HFF-Myc (cell line): ENCODE measurements at regions not wholly inside any gene's neighbourhood (a gene's known extent, or its start where the extent isn't known, plus 50 kb on each side); places are given as distances from the start of the nearest gene placed in this dataset.
A peak's percentile ranks its signal among the peaks of the same experiment; 100 is the strongest.

Source experiments
- DNase-seq: peaks from one replicate; pipeline ENCODE4 v3.0.0-alpha.2; 2011; ENCODE audit warnings: low read depth; ENCODE audit errors: extremely low read depth
- H3K4me3 ChIP-seq: replicated peaks from 2 replicates; pipeline ENCODE4 v1.5.1; 2011; ENCODE audit warnings: low read depth, mild to moderate bottlenecking, control low read depth, low read length
- TF ChIP-seq, protein P1 (sequence below): IDR thresholded peaks from 2 replicates; pipeline ENCODE4 v1.5.1; 2012; ENCODE audit warnings: mild to moderate bottlenecking, low read depth, low read length, control low read depth; ENCODE audit errors: missing control alignments

DNA sequence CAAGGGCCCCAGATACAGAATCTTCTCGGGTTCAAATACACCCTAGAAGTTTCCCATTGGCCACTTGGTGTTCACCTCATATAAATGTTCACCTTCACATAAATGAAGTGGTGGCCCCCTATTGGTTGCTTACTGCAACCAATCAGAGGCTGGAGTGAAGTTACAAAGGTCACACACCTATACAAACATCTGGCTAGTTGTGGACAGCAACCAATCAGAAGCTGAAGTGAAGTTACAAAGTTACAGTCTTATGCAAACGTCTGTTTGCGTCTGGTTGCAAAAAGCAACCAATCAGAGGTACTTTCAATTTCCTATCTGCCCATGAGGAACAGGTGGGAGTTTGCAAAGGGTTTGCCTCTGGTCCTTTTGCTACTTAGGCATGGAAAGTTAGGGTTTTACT, 206.5 kb upstream of the BMP2 start:
- no peak overlapping the region for H3K4me3 ChIP-seq
- TF ChIP-seq, protein P1, sequence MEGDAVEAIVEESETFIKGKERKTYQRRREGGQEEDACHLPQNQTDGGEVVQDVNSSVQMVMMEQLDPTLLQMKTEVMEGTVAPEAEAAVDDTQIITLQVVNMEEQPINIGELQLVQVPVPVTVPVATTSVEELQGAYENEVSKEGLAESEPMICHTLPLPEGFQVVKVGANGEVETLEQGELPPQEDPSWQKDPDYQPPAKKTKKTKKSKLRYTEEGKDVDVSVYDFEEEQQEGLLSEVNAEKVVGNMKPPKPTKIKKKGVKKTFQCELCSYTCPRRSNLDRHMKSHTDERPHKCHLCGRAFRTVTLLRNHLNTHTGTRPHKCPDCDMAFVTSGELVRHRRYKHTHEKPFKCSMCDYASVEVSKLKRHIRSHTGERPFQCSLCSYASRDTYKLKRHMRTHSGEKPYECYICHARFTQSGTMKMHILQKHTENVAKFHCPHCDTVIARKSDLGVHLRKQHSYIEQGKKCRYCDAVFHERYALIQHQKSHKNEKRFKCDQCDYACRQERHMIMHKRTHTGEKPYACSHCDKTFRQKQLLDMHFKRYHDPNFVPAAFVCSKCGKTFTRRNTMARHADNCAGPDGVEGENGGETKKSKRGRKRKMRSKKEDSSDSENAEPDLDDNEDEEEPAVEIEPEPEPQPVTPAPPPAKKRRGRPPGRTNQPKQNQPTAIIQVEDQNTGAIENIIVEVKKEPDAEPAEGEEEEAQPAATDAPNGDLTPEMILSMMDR: no peak
- DNase-seq: no peak

DNA sequence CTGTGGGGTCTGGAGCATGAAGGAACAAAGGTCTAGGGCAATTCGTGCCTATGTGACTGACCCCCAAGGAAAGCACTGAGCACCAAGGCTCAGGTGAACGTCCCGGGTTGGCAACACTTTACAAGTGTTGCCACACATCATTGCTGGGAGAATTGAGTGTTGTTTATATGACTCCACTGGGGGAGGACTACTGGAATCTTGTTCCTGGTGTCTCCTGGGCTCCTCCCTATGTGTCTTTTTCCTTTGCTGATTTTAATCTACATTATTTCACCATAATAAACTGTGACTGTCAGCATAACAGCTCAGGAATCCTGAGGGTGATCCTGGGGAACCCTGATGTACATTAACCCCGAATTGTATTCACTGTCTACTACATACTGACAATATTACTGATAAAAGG, 207.7 kb upstream of the BMP2 start:
- TF ChIP-seq, protein P1: no peak
- DNase-seq: no peak
- no peak overlapping the region for H3K4me3 ChIP-seq

DNA sequence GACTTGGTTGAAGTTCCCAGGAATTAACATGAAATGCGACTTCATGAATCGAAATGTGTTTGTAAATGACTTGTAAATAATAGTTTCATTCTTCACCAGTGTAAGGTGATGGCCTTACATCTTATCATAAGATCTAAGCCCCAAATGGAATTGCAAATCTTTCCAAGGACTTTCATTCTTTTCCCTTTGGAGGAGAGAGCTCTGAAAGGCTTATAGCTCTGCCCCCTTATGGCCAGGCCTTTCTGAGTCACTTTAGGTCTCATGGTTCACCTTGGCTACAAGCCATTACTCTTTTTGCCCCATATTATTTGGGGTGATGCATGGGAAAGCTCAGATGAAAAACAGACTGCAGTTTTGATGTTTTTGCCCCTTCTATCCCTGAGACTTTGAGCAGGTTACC, 209.1 kb upstream of the BMP2 start:
- TF ChIP-seq, protein P1: peak; percentile 19
- DNase-seq: no peak
- no peak overlapping the region for H3K4me3 ChIP-seq

DNA sequence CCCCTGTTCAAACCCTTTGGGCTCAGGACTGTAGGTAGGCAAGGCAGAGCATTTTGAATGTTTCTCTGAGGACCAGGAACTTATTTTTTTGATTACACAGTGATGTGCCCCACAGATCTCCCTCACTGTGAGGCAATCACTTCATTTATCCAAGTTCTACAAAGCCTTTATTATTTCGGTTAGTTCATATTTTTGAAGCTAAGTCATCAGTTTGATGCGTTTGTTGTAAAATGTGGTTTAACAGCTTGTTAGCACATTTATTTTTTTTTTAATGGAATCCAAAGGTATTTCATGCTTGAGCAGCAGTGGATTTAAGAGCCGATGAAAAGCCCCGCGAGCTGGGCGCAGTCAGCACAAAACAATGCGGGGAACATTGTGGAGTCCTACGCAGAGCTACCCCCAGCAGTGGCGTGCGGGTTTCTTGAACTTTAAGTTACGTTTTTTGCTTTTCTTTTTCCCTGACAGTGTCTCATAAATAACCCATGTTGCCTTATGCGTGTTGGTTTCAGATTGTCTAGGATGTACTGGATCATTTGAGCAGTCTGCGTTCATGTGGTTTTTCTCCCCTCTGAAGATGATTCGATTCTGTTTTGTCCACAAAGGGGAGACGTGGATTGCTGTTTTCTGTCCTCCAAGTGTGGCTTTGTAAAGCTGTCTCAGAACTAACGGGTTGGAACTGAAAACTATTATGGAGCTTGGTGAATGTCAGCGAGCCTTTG, 233.6 kb upstream of the BMP2 start:
- DNase-seq: peak; percentile 46
- H3K4me3 ChIP-seq: peak overlapping the region; percentile 37
- TF ChIP-seq, protein P1: no peak

- TF ChIP-seq, protein P1: no peak
- H3K4me3 ChIP-seq: peak overlapping the region; percentile 37
- DNase-seq: peak; percentile 59
Measured at GRCh38 chr20:6533351-6533750, 234.1 kb upstream of the BMP2 start.

DNA sequence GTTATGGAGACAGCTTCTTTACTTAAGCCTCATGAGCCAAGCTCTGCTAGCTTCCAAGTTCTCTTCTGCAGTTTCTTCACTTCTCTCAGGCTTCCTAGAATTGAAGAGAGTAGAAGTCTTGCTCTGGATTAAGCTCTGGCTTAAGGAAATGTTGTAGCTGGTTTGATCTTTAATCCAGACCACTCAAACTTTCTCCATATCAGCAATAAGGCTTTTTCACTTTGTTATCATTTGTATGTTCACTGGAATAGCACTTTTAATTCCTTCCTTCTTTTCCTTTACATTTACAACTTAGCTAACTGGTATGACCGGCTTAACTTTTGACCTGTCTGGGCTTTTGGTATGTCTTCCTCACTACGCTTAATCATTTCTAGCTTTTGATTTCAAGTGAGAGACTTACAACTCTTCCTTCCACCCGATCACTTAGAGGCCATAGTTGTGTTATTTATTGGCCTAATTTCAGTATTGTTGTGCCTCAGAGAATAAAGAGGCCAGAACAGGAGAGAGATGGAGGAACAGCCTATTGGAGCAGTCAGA, 236.6 kb upstream of the BMP2 start:
- H3K4me3 ChIP-seq: no peak overlapping the region
- DNase-seq: no peak
- TF ChIP-seq, protein P1: no peak
